Kidney (tissue), 13 donors: ENCODE measurements at regions not wholly inside any gene's neighbourhood (a gene's known extent, or its start where the extent isn't known, plus 50 kb on each side); places are given as distances from the start of the nearest gene placed in this dataset.

Experiments used
- DNase-seq, 5 donors: peaks; one replicate each; pipeline ENCODE4 v3.0.0-alpha.2; 2013 to 2020
- FAIRE-seq: peaks from 2 replicates; lab custom pipeline; 2012; peaks lifted over from hg19 to GRCh38; lab: Jason Lieb, UNC
- H3K27ac ChIP-seq, 2 donors: one replicate each; pipeline ENCODE4 v1.7.0; 2013; ENCODE audit warnings: low read depth in 2 of 2, low read length in 2 of 2, inconsistent platforms in 1 of 2
- H3K27me3 ChIP-seq: one replicate; pipeline ENCODE4 v1.7.1; 2013; ENCODE audit warnings: low read length, inconsistent platforms; ENCODE audit not compliant: control insufficient read depth, insufficient read depth
- H3K36me3 ChIP-seq, 3 donors: one replicate each; pipeline versions ENCODE4 v1.7.0 to v1.7.1; 2013; ENCODE audit warnings: low read length in 3 of 3, control low read depth in 1 of 3, inconsistent platforms in 1 of 3; ENCODE audit not compliant: insufficient read depth in 3 of 3, control insufficient read depth in 2 of 3
- H3K4me1 ChIP-seq, 3 donors: one replicate each; pipeline versions ENCODE4 v1.7.0 to v1.7.1; 2013; ENCODE audit warnings: low read length in 3 of 3, inconsistent platforms in 1 of 3, low read depth in 1 of 3; ENCODE audit not compliant: control insufficient read depth in 2 of 3, insufficient read depth in 2 of 3
- H3K4me3 ChIP-seq, 3 donors: one replicate each; pipeline versions ENCODE4 v1.7.0 to v1.8.1; 2013; ENCODE audit warnings: low read length in 3 of 3, control low read depth in 1 of 3, inconsistent platforms in 1 of 3
- H3K9ac ChIP-seq, 3 donors: one replicate each; pipeline versions ENCODE4 v1.7.0 to v1.7.1; 2013; ENCODE audit warnings: low read length in 3 of 3, control low read depth in 1 of 3, inconsistent platforms in 1 of 3
- H3K9me3 ChIP-seq, 3 donors: one replicate each; pipeline versions ENCODE4 v1.7.0 to v1.7.1; 2013; ENCODE audit warnings: low read length in 3 of 3, control low read depth in 1 of 3, inconsistent platforms in 1 of 3; ENCODE audit not compliant: control insufficient read depth in 2 of 3, insufficient read depth in 1 of 3
- intact Hi-C: fragments of 100-400 bp; cut with DNase I; formaldehyde crosslinking; loops from one replicate; pipeline ENCODE4 v1.11.1; 2022
- TF ChIP-seq, protein P1 (sequence below): IDR thresholded peaks from 3 replicates; pipeline ENCODE4 v1.5.1; 2012; ENCODE audit warnings: mild to moderate bottlenecking, moderate library complexity, borderline replicate concordance; ENCODE audit not compliant: insufficient read depth; ENCODE audit errors: extremely low read depth
- donor health status: control.
- donor health status: control.
- donor health status: control.
- donor health status: control.
- donor health status: control.
- donor health status: DM: yes; HTN: yes; CAD: no.
- donor health status: Normal renal cell carcinoma (clear cell type).

- intact Hi-C loops: no loop called here
- Histone ChIP-seq H3K27ac (no peak overlapping the region), H3K27me3 (peaks cover 3% of the 10 kb centered on the region), H3K4me3 (no peak overlapping the region), H3K36me3 (no peaks in the 10 kb centered on the region), H3K4me1 (peaks cover 0 to 5% (median 0%) of the 10 kb centered on the region in 3 donors), H3K9ac (no peak overlapping the region), H3K9me3 (peaks cover 0 to 2% (median 0%) of the 10 kb centered on the region in 3 donors)
- FAIRE-seq: no peak
- TF ChIP-seq, protein P1, sequence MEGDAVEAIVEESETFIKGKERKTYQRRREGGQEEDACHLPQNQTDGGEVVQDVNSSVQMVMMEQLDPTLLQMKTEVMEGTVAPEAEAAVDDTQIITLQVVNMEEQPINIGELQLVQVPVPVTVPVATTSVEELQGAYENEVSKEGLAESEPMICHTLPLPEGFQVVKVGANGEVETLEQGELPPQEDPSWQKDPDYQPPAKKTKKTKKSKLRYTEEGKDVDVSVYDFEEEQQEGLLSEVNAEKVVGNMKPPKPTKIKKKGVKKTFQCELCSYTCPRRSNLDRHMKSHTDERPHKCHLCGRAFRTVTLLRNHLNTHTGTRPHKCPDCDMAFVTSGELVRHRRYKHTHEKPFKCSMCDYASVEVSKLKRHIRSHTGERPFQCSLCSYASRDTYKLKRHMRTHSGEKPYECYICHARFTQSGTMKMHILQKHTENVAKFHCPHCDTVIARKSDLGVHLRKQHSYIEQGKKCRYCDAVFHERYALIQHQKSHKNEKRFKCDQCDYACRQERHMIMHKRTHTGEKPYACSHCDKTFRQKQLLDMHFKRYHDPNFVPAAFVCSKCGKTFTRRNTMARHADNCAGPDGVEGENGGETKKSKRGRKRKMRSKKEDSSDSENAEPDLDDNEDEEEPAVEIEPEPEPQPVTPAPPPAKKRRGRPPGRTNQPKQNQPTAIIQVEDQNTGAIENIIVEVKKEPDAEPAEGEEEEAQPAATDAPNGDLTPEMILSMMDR: no peak
- DNase-seq: no peak
Observed at GRCh38 chrX:39459204-39459603, 638.6 kb downstream of the BCOR start.

- FAIRE-seq: no peak
- H3K27ac ChIP-seq: no peak overlapping the region
- peaks cover 0 to 5% (median 0%) of the 10 kb centered on the region in 3 donors for H3K4me1 ChIP-seq
- intact Hi-C loops: no loop called here
- no peak overlapping the region for H3K9ac ChIP-seq
- H3K9me3 ChIP-seq: peaks cover 0 to 2% (median 0%) of the 10 kb centered on the region in 3 donors
- peaks cover under 1% of the 10 kb centered on the region for H3K27me3 ChIP-seq
- DNase-seq: no peak
- TF ChIP-seq, protein P1: no peak
- H3K4me3 ChIP-seq: no peak overlapping the region
- no peaks in the 10 kb centered on the region for H3K36me3 ChIP-seq
Observed at GRCh38 chrX:39459952-39460351, 637.8 kb downstream of the BCOR start.

- Histone ChIP-seq H3K27me3 (no peaks in the 10 kb centered on the region), H3K4me1 (peaks cover 0 to 5% (median 0%) of the 10 kb centered on the region in 3 donors), H3K9ac (no peak overlapping the region), H3K4me3 (no peak overlapping the region), H3K36me3 (no peaks in the 10 kb centered on the region), H3K9me3 (peaks cover 0 to 2% (median 0%) of the 10 kb centered on the region in 3 donors), H3K27ac (no peak overlapping the region)
- DNase-seq: no peak
- no peak for FAIRE-seq
- intact Hi-C loops: no loop called here
- TF ChIP-seq, protein P1: no peak
Observed at GRCh38 chrX:39460499-39460898, 637.3 kb downstream of the BCOR start.

DNA sequence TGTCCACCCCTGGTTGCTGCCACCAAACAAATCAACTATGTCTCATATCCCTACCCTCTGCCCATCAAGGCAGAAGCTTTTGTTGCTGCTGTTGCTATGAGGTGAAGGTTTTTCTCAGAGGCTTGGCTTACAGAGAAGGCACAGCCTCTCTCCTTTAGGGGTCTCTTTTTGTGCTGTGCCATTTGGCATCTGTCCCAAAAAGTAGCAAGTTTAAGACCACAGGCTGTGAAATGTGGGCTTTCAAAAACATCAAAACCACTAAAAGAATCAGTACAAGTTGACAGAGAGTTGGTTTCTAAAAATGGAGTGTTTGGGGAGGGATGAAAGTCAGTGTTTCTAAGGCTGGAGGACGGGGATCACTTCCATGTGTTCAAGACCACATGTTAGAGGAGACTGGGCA, 634.9 kb downstream of the BCOR start:
- intact Hi-C loops: no loop called here
- Histone ChIP-seq H3K27me3 (no peaks in the 10 kb centered on the region), H3K4me3 (no peak overlapping the region), H3K36me3 (no peaks in the 10 kb centered on the region), H3K4me1 (no peaks in the 10 kb centered on the region), H3K9me3 (no peaks in the 10 kb centered on the region), H3K9ac (no peak overlapping the region), H3K27ac (no peak overlapping the region)
- no peak for FAIRE-seq
- no peak for DNase-seq
- TF ChIP-seq, protein P1: no peak
